ENCODE measurements at regions not wholly inside any gene's neighbourhood (a gene's known extent, or its start where the extent isn't known, plus 50 kb on each side); places are given as distances from the start of the nearest gene placed in this dataset.

GRCh38 chr13:107736170-107736569 lies 479.2 kb downstream of the LIG4 start:
- H3K9me2 ChIP-seq (replicated peaks; ENCODE audit: low read depth, low read length): no peaks in the 10 kb centered on the region
- no peak overlapping the region for H3K4me2 ChIP-seq (ENCODE audit: low read depth, low read length, poor library complexity, severe bottlenecking)
- no peaks in the 10 kb centered on the region for H4K20me1 ChIP-seq (ENCODE audit: insufficient read depth, low read length, poor library complexity, severe bottlenecking)
- H3K27me3 ChIP-seq (ENCODE audit: insufficient read depth, low read length, poor library complexity, severe bottlenecking): no peaks in the 10 kb centered on the region
- H3K9me3 ChIP-seq (ENCODE audit: insufficient read depth, low read depth, low read length): no peaks in the 10 kb centered on the region
- no peaks in the 10 kb centered on the region for H3K4me1 ChIP-seq (ENCODE audit: insufficient read depth, low read length, poor library complexity, severe bottlenecking)
- no peak overlapping the region for H3K9ac ChIP-seq (ENCODE audit: low read depth, low read length, poor library complexity, severe bottlenecking)
- TF ChIP-seq EZH2phosphoT487 (IDR thresholded peaks at IDR 0.05; ENCODE audit: borderline replicate concordance): no peak
- no peak for TF ChIP-seq CTCF (conservative IDR thresholded peaks at IDR 0.05; ENCODE audit: low read length)
- H3K4me3 ChIP-seq (ENCODE audit: low read length, poor library complexity, severe bottlenecking): no peak overlapping the region
- no peaks in the 10 kb centered on the region for H3F3A ChIP-seq (ENCODE audit: low read depth)
- no peak overlapping the region for H2AFZ ChIP-seq (ENCODE audit: low read length)
- no peaks in the 10 kb centered on the region for H3K36me3 ChIP-seq (ENCODE audit: insufficient read depth, low read length)
- H3K79me2 ChIP-seq (ENCODE audit: insufficient read depth, low read length): no peaks in the 10 kb centered on the region

- no peaks in the 10 kb centered on the region for H3F3A ChIP-seq (ENCODE audit: low read depth)
- no peak overlapping the region for H2AFZ ChIP-seq (ENCODE audit: low read length)
- H3K27me3 ChIP-seq (ENCODE audit: insufficient read depth, low read length, poor library complexity, severe bottlenecking): no peaks in the 10 kb centered on the region
- H3K4me1 ChIP-seq (ENCODE audit: insufficient read depth, low read length, poor library complexity, severe bottlenecking): no peaks in the 10 kb centered on the region
- TF ChIP-seq EZH2phosphoT487 (IDR thresholded peaks at IDR 0.05; ENCODE audit: borderline replicate concordance) (no peak), CTCF (conservative IDR thresholded peaks at IDR 0.05; ENCODE audit: low read length) (no peak)
- no peak overlapping the region for H3K4me2 ChIP-seq (ENCODE audit: low read depth, low read length, poor library complexity, severe bottlenecking)
- H4K20me1 ChIP-seq (ENCODE audit: insufficient read depth, low read length, poor library complexity, severe bottlenecking): no peaks in the 10 kb centered on the region
- H3K9me3 ChIP-seq (ENCODE audit: insufficient read depth, low read depth, low read length): no peaks in the 10 kb centered on the region
- no peaks in the 10 kb centered on the region for H3K9me2 ChIP-seq (replicated peaks; ENCODE audit: low read depth, low read length)
- H3K9ac ChIP-seq (ENCODE audit: low read depth, low read length, poor library complexity, severe bottlenecking): no peak overlapping the region
- H3K36me3 ChIP-seq (ENCODE audit: insufficient read depth, low read length): no peaks in the 10 kb centered on the region
- no peaks in the 10 kb centered on the region for H3K79me2 ChIP-seq (ENCODE audit: insufficient read depth, low read length)
- no peak overlapping the region for H3K4me3 ChIP-seq (ENCODE audit: low read length, poor library complexity, severe bottlenecking)
Observed at GRCh38 chr13:107734891-107735625, 480.3 kb downstream of the LIG4 start.

GRCh38 chr13:107733276-107733675 lies 482.1 kb downstream of the LIG4 start:
- no peaks in the 10 kb centered on the region for H3K27me3 ChIP-seq (ENCODE audit: insufficient read depth, low read length, poor library complexity, severe bottlenecking)
- H3F3A ChIP-seq (ENCODE audit: low read depth): no peaks in the 10 kb centered on the region
- no peaks in the 10 kb centered on the region for H3K4me1 ChIP-seq (ENCODE audit: insufficient read depth, low read length, poor library complexity, severe bottlenecking)
- no peaks in the 10 kb centered on the region for H3K36me3 ChIP-seq (ENCODE audit: insufficient read depth, low read length)
- no peak overlapping the region for H3K4me2 ChIP-seq (ENCODE audit: low read depth, low read length, poor library complexity, severe bottlenecking)
- H3K9me3 ChIP-seq (ENCODE audit: insufficient read depth, low read depth, low read length): no peaks in the 10 kb centered on the region
- H4K20me1 ChIP-seq (ENCODE audit: insufficient read depth, low read length, poor library complexity, severe bottlenecking): no peaks in the 10 kb centered on the region
- H3K4me3 ChIP-seq (ENCODE audit: low read length, poor library complexity, severe bottlenecking): no peak overlapping the region
- H2AFZ ChIP-seq (ENCODE audit: low read length): no peak overlapping the region
- H3K79me2 ChIP-seq (ENCODE audit: insufficient read depth, low read length): no peaks in the 10 kb centered on the region
- H3K9ac ChIP-seq (ENCODE audit: low read depth, low read length, poor library complexity, severe bottlenecking): no peak overlapping the region
- H3K9me2 ChIP-seq (replicated peaks; ENCODE audit: low read depth, low read length): no peaks in the 10 kb centered on the region
- TF ChIP-seq EZH2phosphoT487 (IDR thresholded peaks at IDR 0.05; ENCODE audit: borderline replicate concordance): no peak
- TF ChIP-seq CTCF (conservative IDR thresholded peaks at IDR 0.05; ENCODE audit: low read length): no peak
